ENCODE measurements at regions not wholly inside any gene's neighbourhood (a gene's known extent, or its start where the extent isn't known, plus 50 kb on each side); places are given as distances from the start of the nearest gene placed in this dataset.

DNA sequence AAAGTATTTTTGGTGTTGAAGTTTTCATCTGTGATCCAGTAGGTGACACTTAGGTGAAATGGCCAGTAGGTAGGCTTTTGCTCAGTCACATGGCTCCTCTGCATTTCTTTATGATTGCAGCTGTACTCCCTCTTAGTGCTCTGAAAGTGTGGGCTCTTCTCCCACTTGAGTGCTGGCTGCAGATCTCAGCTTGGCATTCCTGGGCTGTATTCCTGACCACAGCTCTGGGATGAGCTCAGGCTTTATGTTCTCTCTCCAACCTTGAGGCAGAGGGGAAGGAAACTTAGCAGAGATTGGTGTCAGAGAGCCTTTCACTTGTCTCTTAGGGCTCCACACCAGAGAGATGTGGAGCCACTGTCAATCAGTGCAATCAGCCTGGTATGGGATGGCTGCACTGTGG is 254.3 kb downstream of the NDFIP2 start:
- no peak for DNase-seq (ENCODE audit: low read depth, low spot score)
- intact Hi-C loops (cut with micrococcal nuclease) = no loop called here
- H3K4me3 ChIP-seq (replicated peaks in 1 of 2; ENCODE audit: low read depth in 1 of 2, low read length in 2 of 2) = no peak overlapping the region
- H3K27ac ChIP-seq (ENCODE audit: low read depth, low read length) = no peak overlapping the region
- ChIA-PET RAD21 (ENCODE audit: low non-redundant PET in 1 of 2, low total read pairs in 2 of 2, uncharacterized antibody in 2 of 2, unreplicated experiment in 2 of 2) (no interaction called here), CTCF (no interaction called here), POLR2A (no interaction called here)
- H2AFZ ChIP-seq (ENCODE audit: low read depth, low read length, poor library complexity, severe bottlenecking) = no peak overlapping the region
- H3K4me2 ChIP-seq (ENCODE audit: low read length) = no peak overlapping the region
- no peaks in the 10 kb centered on the region for H3K27me3 ChIP-seq (ENCODE audit: insufficient read depth, low read length)
- ATAC-seq = no peak
- no TSS peak for BruUV-seq (replicated peaks)
- no peaks in the 10 kb centered on the region for H3K9me2 ChIP-seq (ENCODE audit: insufficient read depth)
- H4K20me1 ChIP-seq (ENCODE audit: insufficient read depth) = no peaks in the 10 kb centered on the region
- TF ChIP-seq EGR1 (IDR thresholded peaks at IDR 0.05; ENCODE audit: low read depth) (no peak), TCF7L2 (IDR thresholded peaks at IDR 0.05; ENCODE audit: borderline replicate concordance, extremely low read depth, insufficient read depth, insufficient read length) (no peak), ZNF274 (IDR thresholded peaks at IDR 0.05; ENCODE audit: low read depth, low read length) (no peak), EZH2phosphoT487 (IDR thresholded peaks at IDR 0.05; ENCODE audit: borderline replicate concordance) (no peak), JUND (IDR thresholded peaks at IDR 0.05) (no peak), CBX3 (IDR thresholded peaks at IDR 0.05; ENCODE audit: low read depth) (no peak), POLR2AphosphoS5 (IDR thresholded peaks at IDR 0.05; ENCODE audit: low read depth, low read length) (no peak)
- TF ChIP-seq, protein P1, sequence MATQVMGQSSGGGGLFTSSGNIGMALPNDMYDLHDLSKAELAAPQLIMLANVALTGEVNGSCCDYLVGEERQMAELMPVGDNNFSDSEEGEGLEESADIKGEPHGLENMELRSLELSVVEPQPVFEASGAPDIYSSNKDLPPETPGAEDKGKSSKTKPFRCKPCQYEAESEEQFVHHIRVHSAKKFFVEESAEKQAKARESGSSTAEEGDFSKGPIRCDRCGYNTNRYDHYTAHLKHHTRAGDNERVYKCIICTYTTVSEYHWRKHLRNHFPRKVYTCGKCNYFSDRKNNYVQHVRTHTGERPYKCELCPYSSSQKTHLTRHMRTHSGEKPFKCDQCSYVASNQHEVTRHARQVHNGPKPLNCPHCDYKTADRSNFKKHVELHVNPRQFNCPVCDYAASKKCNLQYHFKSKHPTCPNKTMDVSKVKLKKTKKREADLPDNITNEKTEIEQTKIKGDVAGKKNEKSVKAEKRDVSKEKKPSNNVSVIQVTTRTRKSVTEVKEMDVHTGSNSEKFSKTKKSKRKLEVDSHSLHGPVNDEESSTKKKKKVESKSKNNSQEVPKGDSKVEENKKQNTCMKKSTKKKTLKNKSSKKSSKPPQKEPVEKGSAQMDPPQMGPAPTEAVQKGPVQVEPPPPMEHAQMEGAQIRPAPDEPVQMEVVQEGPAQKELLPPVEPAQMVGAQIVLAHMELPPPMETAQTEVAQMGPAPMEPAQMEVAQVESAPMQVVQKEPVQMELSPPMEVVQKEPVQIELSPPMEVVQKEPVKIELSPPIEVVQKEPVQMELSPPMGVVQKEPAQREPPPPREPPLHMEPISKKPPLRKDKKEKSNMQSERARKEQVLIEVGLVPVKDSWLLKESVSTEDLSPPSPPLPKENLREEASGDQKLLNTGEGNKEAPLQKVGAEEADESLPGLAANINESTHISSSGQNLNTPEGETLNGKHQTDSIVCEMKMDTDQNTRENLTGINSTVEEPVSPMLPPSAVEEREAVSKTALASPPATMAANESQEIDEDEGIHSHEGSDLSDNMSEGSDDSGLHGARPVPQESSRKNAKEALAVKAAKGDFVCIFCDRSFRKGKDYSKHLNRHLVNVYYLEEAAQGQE (IDR thresholded peaks at IDR 0.05; ENCODE audit: low read depth) = no peak
- no peaks in the 10 kb centered on the region for H3K36me3 ChIP-seq (ENCODE audit: control insufficient read depth in 1 of 2, insufficient read depth in 2 of 2, low read length in 2 of 2)
- no peaks in the 10 kb centered on the region for H3K4me1 ChIP-seq (ENCODE audit: control insufficient read depth in 1 of 2, insufficient read depth in 2 of 2, low read length in 2 of 2)
- H3K9me3 ChIP-seq (ENCODE audit: control insufficient read depth in 1 of 2, insufficient read depth in 1 of 2, low read depth in 1 of 2, low read length in 2 of 2) = no peaks in the 10 kb centered on the region
- H3K9ac ChIP-seq (ENCODE audit: low read length) = no peak overlapping the region
- H3K79me2 ChIP-seq (ENCODE audit: insufficient read depth, low read length) = no peaks in the 10 kb centered on the region
